Thyroid gland (tissue), 4 donors: ENCODE measurements at regions not wholly inside any gene's neighbourhood (a gene's known extent, or its start where the extent isn't known, plus 50 kb on each side); places are given as distances from the start of the nearest gene placed in this dataset.

Experiments
- DNase-seq, 2 donors: peaks; one replicate each; pipeline ENCODE4 v3.0.0-alpha.2; 2019
- H3K27ac ChIP-seq, 3 donors: fragments of 200-600 bp; sonication (generic); 1 replicate in 2 of 3; 2 replicates in 1 of 3; pipeline ENCODE4 v1.5.1; 2016 to 2019; ENCODE audit warnings: mild to moderate bottlenecking in 1 of 3, moderate library complexity in 1 of 3
- H3K27me3 ChIP-seq: fragments of 200-600 bp; sonication (generic); one replicate; pipeline ENCODE4 v1.5.1; 2019
- H3K36me3 ChIP-seq, 2 donors: fragments of 200-600 bp; sonication (generic); one replicate each; pipeline ENCODE4 v1.5.1; 2016 to 2019
- H3K4me1 ChIP-seq, 2 donors: fragments of 200-600 bp; sonication (generic); one replicate each; pipeline ENCODE4 v1.5.1; 2017 to 2019
- H3K4me3 ChIP-seq, 3 donors: fragments of 200-600 bp; sonication (generic); replicated peaks in 1 of 3; 1 replicate in 2 of 3; 2 replicates in 1 of 3; pipeline ENCODE4 v1.5.1; 2016; ENCODE audit warnings: mild to moderate bottlenecking in 1 of 3
- H3K9me3 ChIP-seq: fragments of 200-600 bp; sonication (generic); one replicate; pipeline ENCODE4 v1.5.1; 2017
- POLR2A ChIP-seq, 2 donors: fragments of 450-650 bp; IDR thresholded peaks; one replicate each; pipeline ENCODE4 v1.6.1; 2017; ENCODE audit warnings: antibody characterized with exemption in 2 of 2, mild to moderate bottlenecking in 2 of 2, moderate library complexity in 1 of 2
- WGBS, 2 donors: methylation state at CpG; one replicate each; pipeline ENCODE4 v1.1.5; 2017; 5-methylcytosine and 5-hydroxymethylcytosine counted together
- intact Hi-C: fragments of 100-400 bp; cut with DNase I; formaldehyde crosslinking; loops from one replicate; pipeline ENCODE4 v1.15.1; 2023
- TF ChIP-seq, protein P1 (sequence below), 6 experiments: fragments of 200-600 bp in 3 of 6; fragments of 450-650 bp in 3 of 6; sonication (generic) in 3 of 6; IDR thresholded peaks; one replicate each; pipeline ENCODE4 v1.5.1; 2016 to 2019; ENCODE audit warnings: antibody characterized with exemption in 6 of 6, mild to moderate bottlenecking in 2 of 6, inconsistent platforms in 1 of 6, moderate library complexity in 1 of 6

DNA sequence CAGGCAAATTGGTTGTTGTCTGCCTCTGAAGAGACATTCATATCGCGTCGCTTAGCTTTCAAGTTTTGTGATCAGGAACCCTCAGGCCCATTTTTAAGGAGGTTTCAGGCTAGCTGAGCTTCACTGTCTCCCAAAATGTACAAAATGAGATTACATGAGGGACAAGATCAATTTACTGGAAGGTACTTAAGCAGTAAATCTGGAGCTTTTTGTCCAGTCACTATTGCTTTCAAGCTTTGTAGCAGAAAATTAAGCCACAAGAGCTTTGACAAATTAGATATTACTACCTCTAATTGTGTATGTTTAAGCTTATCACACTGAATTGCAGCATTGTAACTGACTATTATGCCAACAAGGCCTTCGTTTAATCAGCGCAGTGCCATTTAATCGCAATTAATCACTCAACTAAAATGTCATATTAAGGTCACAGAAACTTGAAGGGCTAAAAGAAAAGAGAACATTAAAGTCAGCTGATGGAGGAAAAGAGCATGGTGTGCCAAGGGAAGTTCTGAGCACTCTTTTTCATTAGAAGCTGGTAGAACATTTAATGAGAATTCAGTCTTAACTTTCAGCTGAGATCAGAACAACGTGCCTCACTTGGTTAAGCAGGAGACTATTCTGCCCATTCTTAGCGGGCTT lies 353.0 kb downstream of the FBXO8 start:
- 80 to 83% methylated on average over 8 of the region's 8 CpGs for WGBS, 2 donors
- Histone ChIP-seq H3K36me3 (no peaks in the 10 kb centered on the region), H3K4me3 (no peak overlapping the region), H3K27ac (no peak overlapping the region), H3K9me3 (no peaks in the 10 kb centered on the region), H3K27me3 (no peaks in the 10 kb centered on the region), H3K4me1 (no peaks in the 10 kb centered on the region)
- intact Hi-C loops: no loop called here
- no peak for DNase-seq
- TF ChIP-seq, protein P1, sequence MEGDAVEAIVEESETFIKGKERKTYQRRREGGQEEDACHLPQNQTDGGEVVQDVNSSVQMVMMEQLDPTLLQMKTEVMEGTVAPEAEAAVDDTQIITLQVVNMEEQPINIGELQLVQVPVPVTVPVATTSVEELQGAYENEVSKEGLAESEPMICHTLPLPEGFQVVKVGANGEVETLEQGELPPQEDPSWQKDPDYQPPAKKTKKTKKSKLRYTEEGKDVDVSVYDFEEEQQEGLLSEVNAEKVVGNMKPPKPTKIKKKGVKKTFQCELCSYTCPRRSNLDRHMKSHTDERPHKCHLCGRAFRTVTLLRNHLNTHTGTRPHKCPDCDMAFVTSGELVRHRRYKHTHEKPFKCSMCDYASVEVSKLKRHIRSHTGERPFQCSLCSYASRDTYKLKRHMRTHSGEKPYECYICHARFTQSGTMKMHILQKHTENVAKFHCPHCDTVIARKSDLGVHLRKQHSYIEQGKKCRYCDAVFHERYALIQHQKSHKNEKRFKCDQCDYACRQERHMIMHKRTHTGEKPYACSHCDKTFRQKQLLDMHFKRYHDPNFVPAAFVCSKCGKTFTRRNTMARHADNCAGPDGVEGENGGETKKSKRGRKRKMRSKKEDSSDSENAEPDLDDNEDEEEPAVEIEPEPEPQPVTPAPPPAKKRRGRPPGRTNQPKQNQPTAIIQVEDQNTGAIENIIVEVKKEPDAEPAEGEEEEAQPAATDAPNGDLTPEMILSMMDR (IDR thresholded peaks at IDR 0.05): no peak
- TF ChIP-seq POLR2A (IDR thresholded peaks at IDR 0.05): no peak

DNA sequence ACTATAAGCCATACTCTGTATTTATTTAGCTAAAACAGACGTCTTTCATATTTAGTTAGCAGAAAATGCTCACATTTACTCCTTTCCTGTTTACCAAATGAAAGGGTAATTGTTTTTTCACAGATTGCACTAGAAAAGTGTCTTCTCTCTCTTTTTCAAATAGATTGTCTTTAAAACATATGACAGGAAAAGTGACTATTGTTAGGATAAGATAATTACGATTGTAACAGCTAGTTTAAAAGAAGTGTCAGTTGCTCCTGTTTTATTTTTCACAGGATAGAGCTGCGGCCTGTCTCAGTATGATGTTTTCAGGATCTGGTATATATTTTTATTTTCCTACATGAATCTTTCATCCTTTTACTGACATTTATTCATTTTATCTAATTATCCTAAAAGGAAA lies 353.5 kb downstream of the FBXO8 start:
- H3K27me3 ChIP-seq: no peaks in the 10 kb centered on the region
- TF ChIP-seq, protein P1 (IDR thresholded peaks at IDR 0.05): no peak
- no peak for TF ChIP-seq POLR2A (IDR thresholded peaks at IDR 0.05)
- no peaks in the 10 kb centered on the region for H3K4me1 ChIP-seq
- no peak overlapping the region for H3K27ac ChIP-seq
- no peak overlapping the region for H3K4me3 ChIP-seq
- intact Hi-C loops: no loop called here
- no peaks in the 10 kb centered on the region for H3K9me3 ChIP-seq
- 81 to 84% methylated on average over 3 of the region's 3 CpGs for whole genome bisulfite sequencing, 2 donors
- DNase-seq: no peak
- no peaks in the 10 kb centered on the region for H3K36me3 ChIP-seq

DNA sequence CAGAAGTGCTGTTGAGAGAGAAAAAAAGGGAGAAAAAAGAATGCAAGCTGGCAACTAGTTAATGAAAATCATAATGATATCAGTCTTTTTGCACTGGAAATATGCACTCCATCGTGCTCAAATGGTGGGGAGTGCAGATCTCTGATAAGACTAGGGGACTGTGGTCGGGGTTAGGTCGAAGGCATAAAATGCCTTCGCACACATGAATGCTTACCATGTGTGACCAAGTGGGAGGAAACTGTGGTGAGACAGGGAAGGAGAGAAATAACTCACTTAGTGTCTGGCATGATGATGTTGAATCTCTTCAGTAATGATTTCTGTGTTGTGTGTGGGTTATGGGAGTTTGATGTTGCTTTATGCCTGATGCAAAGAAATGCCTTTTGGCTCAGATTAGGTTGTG lies 358.9 kb downstream of the FBXO8 start:
- H3K4me3 ChIP-seq: no peak overlapping the region
- TF ChIP-seq, protein P1 (IDR thresholded peaks at IDR 0.05): no peak
- TF ChIP-seq POLR2A (IDR thresholded peaks at IDR 0.05): no peak
- no peaks in the 10 kb centered on the region for H3K9me3 ChIP-seq
- no peaks in the 10 kb centered on the region for H3K4me1 ChIP-seq
- H3K27ac ChIP-seq: no peak overlapping the region
- no peaks in the 10 kb centered on the region for H3K27me3 ChIP-seq
- intact Hi-C loops: no loop called here
- no peak for DNase-seq
- WGBS, 2 donors: 38 to 45% methylated on average over 4 of the region's 4 CpGs
- no peaks in the 10 kb centered on the region for H3K36me3 ChIP-seq

DNA sequence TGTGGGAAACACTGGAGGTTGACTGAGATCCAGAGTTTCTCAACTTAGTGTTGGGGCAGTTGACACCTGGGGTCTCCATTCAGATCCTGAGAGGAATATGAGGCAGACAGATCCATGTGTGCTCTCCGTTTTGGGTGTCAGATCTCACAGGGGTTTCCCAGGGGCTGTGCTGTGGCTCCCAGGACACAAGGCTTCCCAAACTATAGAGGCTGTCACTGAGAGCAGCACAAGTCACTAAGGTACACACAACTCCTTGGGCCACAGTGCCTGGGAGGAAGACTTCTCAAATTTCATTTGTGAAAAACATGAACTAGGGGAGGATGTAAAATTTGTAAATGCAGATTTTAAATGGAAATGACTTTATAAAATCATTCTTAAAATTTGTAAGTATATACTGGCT lies 363.6 kb downstream of the FBXO8 start:
- no peaks in the 10 kb centered on the region for H3K9me3 ChIP-seq
- DNase-seq: no peak
- WGBS, 2 donors: 33 to 71% methylated on average over 1 of the region's 1 CpG
- intact Hi-C loops: no loop called here
- no peak overlapping the region for H3K4me3 ChIP-seq
- H3K4me1 ChIP-seq: no peaks in the 10 kb centered on the region
- H3K36me3 ChIP-seq: no peaks in the 10 kb centered on the region
- TF ChIP-seq, protein P1 (IDR thresholded peaks at IDR 0.05): no peak
- TF ChIP-seq POLR2A (IDR thresholded peaks at IDR 0.05): no peak
- H3K27ac ChIP-seq: no peak overlapping the region
- H3K27me3 ChIP-seq: no peaks in the 10 kb centered on the region

DNA sequence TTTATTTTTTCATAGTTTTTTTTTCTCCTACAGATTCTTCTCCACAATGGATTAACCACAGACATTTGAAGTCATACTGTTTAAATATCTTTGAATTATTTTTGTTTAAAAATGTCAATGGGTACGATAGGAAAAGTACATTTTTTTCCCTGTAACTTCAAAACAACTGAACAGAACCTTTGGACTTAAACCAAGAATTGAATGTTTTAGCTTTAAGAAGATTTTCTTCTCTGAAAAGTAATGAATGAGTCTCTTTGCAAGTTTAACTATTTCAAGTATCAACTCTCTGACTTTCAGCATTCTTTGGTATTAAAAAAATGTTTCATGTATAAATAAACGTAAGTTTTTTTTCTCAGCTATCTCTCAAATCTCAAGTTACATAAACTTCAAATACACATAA lies 364.3 kb downstream of the FBXO8 start:
- no peak for DNase-seq
- no peak overlapping the region for H3K4me3 ChIP-seq
- 49 to 55% methylated on average over 2 of the region's 2 CpGs for WGBS, 2 donors
- intact Hi-C loops: no loop called here
- no peaks in the 10 kb centered on the region for H3K9me3 ChIP-seq
- no peak overlapping the region for H3K27ac ChIP-seq
- H3K27me3 ChIP-seq: no peaks in the 10 kb centered on the region
- no peaks in the 10 kb centered on the region for H3K36me3 ChIP-seq
- TF ChIP-seq, protein P1 (IDR thresholded peaks at IDR 0.05): no peak
- TF ChIP-seq POLR2A (IDR thresholded peaks at IDR 0.05): no peak
- H3K4me1 ChIP-seq: no peaks in the 10 kb centered on the region
